MM.1S (cell line): ENCODE measurements at regions not wholly inside any gene's neighbourhood (a gene's known extent, or its start where the extent isn't known, plus 50 kb on each side); places are given as distances from the start of the nearest gene placed in this dataset.

Experiments
- CTCF ChIP-seq: fragments of 300-600 bp; sonication (generic); IDR thresholded peaks from 2 replicates; pipeline ENCODE4 v1.5.1; 2016; ENCODE audit warnings: antibody characterized with exemption, low read length, mixed read lengths
- EZH2 ChIP-seq: fragments of 300-600 bp; sonication (generic); optimal IDR thresholded peaks from 2 replicates; pipeline ENCODE3; 2017; ENCODE audit warnings: low read depth, mild to moderate bottlenecking, antibody characterized with exemption, low read length, mixed read lengths
- EZH2phosphoT487 ChIP-seq: fragments of 300-600 bp; sonication (generic); IDR thresholded peaks from 2 replicates; pipeline ENCODE4 v1.6.1; 2018; ENCODE audit warnings: antibody characterized with exemption, low read length

- TF ChIP-seq CTCF (no peak), EZH2 (no peak), EZH2phosphoT487 (no peak)
Observed at GRCh38 chr10:21343087-21343486, 182.4 kb downstream of the SKIDA1 start.
